BLaER1 (cell line): ENCODE measurements at regions not wholly inside any gene's neighbourhood (a gene's known extent, or its start where the extent isn't known, plus 50 kb on each side); places are given as distances from the start of the nearest gene placed in this dataset.

Source experiments
- H3K27ac ChIP-seq: shearing (Covaris generic); formaldehyde crosslinking; 2 replicates; pipeline ENCODE4 v1.8.1; 2022
- H3K27me3 ChIP-seq: shearing (Covaris generic); formaldehyde crosslinking; 2 replicates; pipeline ENCODE4 v1.8.1; 2022
- H3K36me3 ChIP-seq: shearing (Covaris generic); formaldehyde crosslinking; 2 replicates; pipeline ENCODE4 v1.8.1; 2022
- H3K4me1 ChIP-seq: shearing (Covaris generic); formaldehyde crosslinking; 2 replicates; pipeline ENCODE4 v1.8.1; 2022
- H3K4me2 ChIP-seq: shearing (Covaris generic); formaldehyde crosslinking; 2 replicates; pipeline ENCODE4 v1.8.1; 2022
- H3K4me3 ChIP-seq: shearing (Covaris generic); formaldehyde crosslinking; 2 replicates; pipeline ENCODE4 v1.8.1; 2022
- H3K9ac ChIP-seq: shearing (Covaris generic); formaldehyde crosslinking; 2 replicates; pipeline ENCODE4 v1.8.1; 2022
- H3K9me3 ChIP-seq: shearing (Covaris generic); formaldehyde crosslinking; 2 replicates; pipeline ENCODE4 v1.8.1; 2022
- H4K20me1 ChIP-seq: shearing (Covaris generic); formaldehyde crosslinking; 2 replicates; pipeline ENCODE4 v1.8.1; 2022
- Cebpa-rat ChIP-seq: shearing (Covaris generic); IDR thresholded peaks from 2 replicates; pipeline ENCODE4 v1.8.1; 2022

GRCh38 chr3:177424521-177424920 lies 227.2 kb upstream of the TBL1XR1 start:
- Histone ChIP-seq H3K9me3 (peaks cover 23% of the 10 kb centered on the region; the same call in 1 of the 2 replicates), H3K36me3 (no peaks in the 10 kb centered on the region), H4K20me1 (no peaks in the 10 kb centered on the region), H3K4me2 (peak overlapping the region; percentile 66), H3K27me3 (no peaks in the 10 kb centered on the region), H3K9ac (no peak overlapping the region), H3K4me3 (no peak overlapping the region), H3K4me1 (peaks cover 50% of the 10 kb centered on the region), H3K27ac (peak overlapping the region; percentile 65; the same call in 1 of the 2 replicates)
- no peak for TF ChIP-seq Cebpa-rat

- Histone ChIP-seq H3K27ac (no peak overlapping the region; the same call in 1 of the 2 replicates), H3K4me2 (peak overlapping the region; percentile 66), H3K36me3 (no peaks in the 10 kb centered on the region), H3K9me3 (peaks cover 21% of the 10 kb centered on the region; the same call in 1 of the 2 replicates), H3K4me3 (no peak overlapping the region), H3K27me3 (no peaks in the 10 kb centered on the region), H3K4me1 (peaks cover 45% of the 10 kb centered on the region), H3K9ac (no peak overlapping the region), H4K20me1 (no peaks in the 10 kb centered on the region)
- TF ChIP-seq Cebpa-rat = no peak
Observed at GRCh38 chr3:177425042-177425441, 227.8 kb upstream of the TBL1XR1 start.

- Histone ChIP-seq H3K4me1 (peaks cover 32% of the 10 kb centered on the region), H3K36me3 (no peaks in the 10 kb centered on the region), H3K4me2 (no peak overlapping the region), H3K9ac (no peak overlapping the region), H3K27me3 (no peaks in the 10 kb centered on the region), H3K27ac (no peak overlapping the region), H4K20me1 (no peaks in the 10 kb centered on the region), H3K9me3 (peaks cover 21% of the 10 kb centered on the region; the same call in 1 of the 2 replicates), H3K4me3 (no peak overlapping the region)
- TF ChIP-seq Cebpa-rat = no peak
Observed at GRCh38 chr3:177426106-177426877, 229.0 kb upstream of the TBL1XR1 start.

GRCh38 chr3:177426878-177427495 lies 229.7 kb upstream of the TBL1XR1 start:
- peaks cover 26% of the 10 kb centered on the region for H3K4me1 ChIP-seq
- H3K4me2 ChIP-seq = no peak overlapping the region
- H3K27me3 ChIP-seq = no peaks in the 10 kb centered on the region
- H3K27ac ChIP-seq = no peak overlapping the region
- no peak for TF ChIP-seq Cebpa-rat
- H3K36me3 ChIP-seq = no peaks in the 10 kb centered on the region
- H3K4me3 ChIP-seq = no peak overlapping the region
- H3K9ac ChIP-seq = no peak overlapping the region
- H3K9me3 ChIP-seq = peaks cover 21% of the 10 kb centered on the region; the same call in 1 of the 2 replicates
- no peaks in the 10 kb centered on the region for H4K20me1 ChIP-seq

GRCh38 chr3:177427540-177427939 lies 230.3 kb upstream of the TBL1XR1 start:
- no peak overlapping the region for H3K27ac ChIP-seq

GRCh38 chr3:177429079-177429478 lies 231.8 kb upstream of the TBL1XR1 start:
- Histone ChIP-seq H4K20me1 (no peaks in the 10 kb centered on the region), H3K27me3 (no peaks in the 10 kb centered on the region), H3K4me1 (peaks cover 10% of the 10 kb centered on the region), H3K4me3 (no peak overlapping the region), H3K36me3 (no peaks in the 10 kb centered on the region), H3K9ac (no peak overlapping the region), H3K4me2 (no peak overlapping the region), H3K9me3 (peaks cover 33% of the 10 kb centered on the region), H3K27ac (no peak overlapping the region)
- no peak for TF ChIP-seq Cebpa-rat

More at GRCh38 chr3:177427540-177427939, 230.3 kb upstream of the TBL1XR1 start:
- H3K9me3 ChIP-seq = peaks cover 23% of the 10 kb centered on the region
- no peak overlapping the region for H3K4me2 ChIP-seq
- no peaks in the 10 kb centered on the region for H3K27me3 ChIP-seq
- peaks cover 25% of the 10 kb centered on the region for H3K4me1 ChIP-seq
- no peaks in the 10 kb centered on the region for H3K36me3 ChIP-seq
- no peak overlapping the region for H3K9ac ChIP-seq
- H3K4me3 ChIP-seq = no peak overlapping the region
- H4K20me1 ChIP-seq = no peaks in the 10 kb centered on the region
- TF ChIP-seq Cebpa-rat = no peak

GRCh38 chr3:177429771-177430170 lies 232.5 kb upstream of the TBL1XR1 start:
- Histone ChIP-seq H4K20me1 (no peaks in the 10 kb centered on the region), H3K27ac (no peak overlapping the region), H3K9ac (no peak overlapping the region), H3K4me1 (peaks cover 3% of the 10 kb centered on the region), H3K4me3 (no peak overlapping the region), H3K4me2 (no peak overlapping the region), H3K36me3 (no peaks in the 10 kb centered on the region), H3K9me3 (peaks cover 33% of the 10 kb centered on the region), H3K27me3 (no peaks in the 10 kb centered on the region)
- TF ChIP-seq Cebpa-rat = no peak

GRCh38 chr3:177430653-177431052 lies 233.4 kb upstream of the TBL1XR1 start:
- Histone ChIP-seq H3K4me3 (no peak overlapping the region), H3K4me2 (no peak overlapping the region), H4K20me1 (no peaks in the 10 kb centered on the region), H3K27ac (no peak overlapping the region), H3K9me3 (peaks cover 31% of the 10 kb centered on the region), H3K4me1 (no peaks in the 10 kb centered on the region), H3K36me3 (no peaks in the 10 kb centered on the region), H3K9ac (no peak overlapping the region), H3K27me3 (no peaks in the 10 kb centered on the region)
- TF ChIP-seq Cebpa-rat = no peak

GRCh38 chr3:177431525-177432176 lies 234.4 kb upstream of the TBL1XR1 start:
- Histone ChIP-seq H3K4me2 (no peak overlapping the region), H3K4me3 (no peak overlapping the region), H3K4me1 (no peaks in the 10 kb centered on the region), H4K20me1 (no peaks in the 10 kb centered on the region), H3K9me3 (peaks cover 22% of the 10 kb centered on the region), H3K27me3 (no peaks in the 10 kb centered on the region), H3K36me3 (no peaks in the 10 kb centered on the region), H3K9ac (no peak overlapping the region), H3K27ac (no peak overlapping the region)
- no peak for TF ChIP-seq Cebpa-rat

GRCh38 chr3:177435301-177435700 lies 238.0 kb upstream of the TBL1XR1 start:
- no peak overlapping the region for H3K9ac ChIP-seq
- no peak overlapping the region for H3K4me2 ChIP-seq
- H3K4me1 ChIP-seq = no peaks in the 10 kb centered on the region
- no peaks in the 10 kb centered on the region for H3K27me3 ChIP-seq
- H3K4me3 ChIP-seq = no peak overlapping the region
- no peak for TF ChIP-seq Cebpa-rat
- H3K36me3 ChIP-seq = no peaks in the 10 kb centered on the region
- H3K9me3 ChIP-seq = peaks cover 12% of the 10 kb centered on the region
- no peaks in the 10 kb centered on the region for H4K20me1 ChIP-seq
- H3K27ac ChIP-seq = no peak overlapping the region
